CD14-positive monocyte (primary cell): ENCODE measurements at regions not wholly inside any gene's neighbourhood (a gene's known extent, or its start where the extent isn't known, plus 50 kb on each side); places are given as distances from the start of the nearest gene placed in this dataset.

Experiments used
- DNase-seq, 3 donors: peaks; one replicate each; pipeline ENCODE4 v3.0.0-alpha.2; 2011 to 2022
- H2AFZ ChIP-seq: 2 replicates; pipeline ENCODE4 v1.6.0; 2012; ENCODE audit warnings: mild to moderate bottlenecking, low read depth, low read length, inconsistent platforms; ENCODE audit not compliant: insufficient read depth, poor library complexity, severe bottlenecking
- H3K27ac ChIP-seq, 2 donors: 1 replicate in 1 of 2; 2 replicates in 1 of 2; pipeline ENCODE4 v1.5.1; 2012 to 2013; ENCODE audit warnings: low read length in 2 of 2, control low read depth in 1 of 2, inconsistent platforms in 1 of 2, low read depth in 1 of 2, mild to moderate bottlenecking in 1 of 2
- H3K27me3 ChIP-seq, 2 donors: one replicate each; pipeline versions ENCODE4 v1.6.0 to v1.6.1; 2011 to 2013; ENCODE audit warnings: low read length in 2 of 2; ENCODE audit not compliant: control insufficient read depth in 2 of 2, insufficient read depth in 2 of 2
- H3K36me3 ChIP-seq, 2 donors: replicated peaks in 1 of 2; 1 replicate in 1 of 2; 2 replicates in 1 of 2; pipeline versions ENCODE4 v1.5.1 to v1.6.1; 2012 to 2013; ENCODE audit warnings: low read length in 2 of 2, control low read depth in 1 of 2, inconsistent platforms in 1 of 2, mild to moderate bottlenecking in 1 of 2; ENCODE audit not compliant: insufficient read depth in 2 of 2, control insufficient read depth in 1 of 2
- H3K4me1 ChIP-seq, 2 donors: 1 replicate in 1 of 2; 2 replicates in 1 of 2; pipeline versions ENCODE4 v1.5.1 to v1.6.1; 2012 to 2013; ENCODE audit warnings: low read length in 2 of 2, control low read depth in 1 of 2, inconsistent platforms in 1 of 2, mild to moderate bottlenecking in 1 of 2, moderate library complexity in 1 of 2; ENCODE audit not compliant: insufficient read depth in 2 of 2, control insufficient read depth in 1 of 2
- H3K4me2 ChIP-seq: replicated peaks from 2 replicates; pipeline ENCODE3; 2012; ENCODE audit warnings: low read length, moderate library complexity, mild to moderate bottlenecking; ENCODE audit not compliant: poor library complexity, severe bottlenecking; ENCODE audit errors: extremely low read depth
- H3K4me3 ChIP-seq, 3 experiments: fragments of 200-600 bp in 1 of 3; sonication (generic) in 1 of 3; replicated peaks in 1 of 3; 1 replicate in 2 of 3; 2 replicates in 1 of 3; pipeline ENCODE4 v1.5.1; 2011 to 2013; ENCODE audit warnings: low read length in 3 of 3, mild to moderate bottlenecking in 3 of 3, control low read depth in 2 of 3, low read depth in 2 of 3, inconsistent platforms in 1 of 3, moderate library complexity in 1 of 3
- H3K79me2 ChIP-seq: 2 replicates; pipeline ENCODE4 v1.6.0; 2012; ENCODE audit warnings: mild to moderate bottlenecking, control low read depth, inconsistent platforms, low read length, moderate library complexity; ENCODE audit not compliant: insufficient read depth
- H3K9ac ChIP-seq: 2 replicates; pipeline ENCODE4 v1.6.0; 2017; ENCODE audit warnings: low read length, mild to moderate bottlenecking; ENCODE audit not compliant: insufficient read depth, poor library complexity, severe bottlenecking
- H3K9me3 ChIP-seq, 2 donors: replicated peaks in 1 of 2; 1 replicate in 1 of 2; 2 replicates in 1 of 2; pipeline versions ENCODE4 v1.5.1 to v1.6.1; 2012 to 2013; ENCODE audit warnings: low read length in 2 of 2, control low read depth in 1 of 2; ENCODE audit not compliant: control insufficient read depth in 1 of 2, insufficient read depth in 1 of 2
- H4K20me1 ChIP-seq: 2 replicates; pipeline ENCODE4 v1.6.0; 2012; ENCODE audit warnings: mild to moderate bottlenecking, low read length, control low read depth, moderate library complexity; ENCODE audit not compliant: insufficient read depth
- H3K27ac Mint-ChIP-seq, 7 donors: one replicate each; pipeline ENCODE4 v1.8.0; 2020; ENCODE audit warnings: mild to moderate bottlenecking in 7 of 7, mixed read lengths in 7 of 7, moderate library complexity in 6 of 7, inconsistent platforms in 2 of 7
- H3K27me3 Mint-ChIP-seq, 3 donors: one replicate each; pipeline ENCODE4 v1.8.0; 2021 to 2022; ENCODE audit warnings: low read depth in 3 of 3, mild to moderate bottlenecking in 3 of 3, mixed read lengths in 3 of 3, moderate library complexity in 3 of 3, inconsistent platforms in 1 of 3
- H3K36me3 Mint-ChIP-seq, 2 donors: one replicate each; pipeline ENCODE4 v1.8.0; 2020; ENCODE audit warnings: mixed read lengths in 2 of 2, inconsistent platforms in 1 of 2, mild to moderate bottlenecking in 1 of 2
- H3K4me1 Mint-ChIP-seq: one replicate; pipeline ENCODE4 v1.8.0; 2020; ENCODE audit warnings: mild to moderate bottlenecking, mixed read lengths
- H3K4me3 Mint-ChIP-seq, 2 donors: one replicate each; pipeline ENCODE4 v1.8.0; 2020; ENCODE audit warnings: mild to moderate bottlenecking in 2 of 2, mixed read lengths in 2 of 2, moderate library complexity in 1 of 2
- H3K9me3 Mint-ChIP-seq, 7 donors: one replicate each; pipeline ENCODE4 v1.8.0; 2020 to 2022; ENCODE audit warnings: mixed read lengths in 7 of 7, mild to moderate bottlenecking in 6 of 7, moderate library complexity in 6 of 7, inconsistent platforms in 2 of 7
- CTCF ChIP-seq: fragments of 200-600 bp; IDR thresholded peaks from one replicate; pipeline ENCODE4 v1.8.0; 2022; ENCODE audit warnings: antibody characterized with exemption, mild to moderate bottlenecking
- WGBS: methylation state at CpG from one replicate; pipeline ENCODE4 v1.1.5; 2013; ENCODE audit warnings: missing lambda C conversion rate; ENCODE audit not compliant: insufficient coverage; 5-methylcytosine and 5-hydroxymethylcytosine counted together
- intact Hi-C, 2 donors: fragments of 100-400 bp; cut with micrococcal nuclease; formaldehyde crosslinking; loops; one replicate each; pipeline versions ENCODE4 v1.15.0 to v1.15.1; 2023

DNA sequence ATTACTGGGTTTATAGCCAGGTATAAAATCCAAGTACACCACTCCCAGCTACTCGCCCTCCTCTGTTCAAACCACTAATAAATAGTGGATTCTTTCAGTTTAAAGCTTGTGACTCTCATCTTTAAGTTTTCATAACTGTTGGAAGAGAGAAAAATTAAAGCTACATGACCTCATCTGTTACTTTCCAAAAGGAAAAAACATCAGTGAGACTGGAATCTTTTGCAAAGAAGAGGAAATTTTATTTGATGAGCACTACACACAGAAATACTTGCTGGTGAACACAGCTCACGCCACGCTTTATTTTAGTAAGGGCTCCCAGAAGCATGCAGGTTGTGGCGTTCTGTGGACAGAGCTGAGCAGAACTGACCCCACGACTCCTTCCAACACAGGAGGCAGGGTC lies 527.0 kb upstream of the MGMT start:
- Mint-ChIP-seq H3K36me3 (no peaks in the 10 kb centered on the region), H3K27ac (no peak overlapping the region), H3K4me1 (no peaks in the 10 kb centered on the region), H3K9me3 (peaks cover 0 to 6% (median 2%) of the 10 kb centered on the region in 7 donors), H3K27me3 (peaks cover 3 to 14% (median 4%) of the 10 kb centered on the region in 3 donors), H3K4me3 (no peak overlapping the region)
- Histone ChIP-seq H3K4me2 (no peak overlapping the region), H3K4me3 (no peak overlapping the region), H3K27me3 (no peaks in the 10 kb centered on the region), H2AFZ (no peak overlapping the region), H4K20me1 (no peaks in the 10 kb centered on the region), H3K27ac (no peak overlapping the region), H3K36me3 (no peaks in the 10 kb centered on the region), H3K79me2 (no peaks in the 10 kb centered on the region), H3K9ac (no peak overlapping the region), H3K9me3 (no peaks in the 10 kb centered on the region), H3K4me1 (no peaks in the 10 kb centered on the region)
- no peak for DNase-seq
- intact Hi-C loops = no loop called here
- TF ChIP-seq CTCF = no peak
- 100% methylated on average over 1 of the region's 5 CpGs for WGBS

GRCh38 chr10:128943111-128943510 lies 523.9 kb upstream of the MGMT start:
- no peaks in the 10 kb centered on the region for H3K36me3 Mint-ChIP-seq

More at GRCh38 chr10:128943111-128943510, 523.9 kb upstream of the MGMT start:
- Mint-ChIP-seq H3K27me3 (peaks cover 0 to 14% (median 2%) of the 10 kb centered on the region in 3 donors), H3K27ac (no peak overlapping the region), H3K9me3 (peaks cover 3 to 13% (median 10%) of the 10 kb centered on the region in 7 donors), H3K4me3 (no peak overlapping the region), H3K4me1 (no peaks in the 10 kb centered on the region)
- H3K9ac ChIP-seq = no peak overlapping the region
- no peaks in the 10 kb centered on the region for H3K4me1 ChIP-seq
- DNase-seq = no peak
- peaks cover 0 to 5% of the 10 kb centered on the region in 2 donors for H3K9me3 ChIP-seq
- H3K36me3 ChIP-seq = no peaks in the 10 kb centered on the region
- no peaks in the 10 kb centered on the region for H4K20me1 ChIP-seq
- no peak for TF ChIP-seq CTCF
- H3K79me2 ChIP-seq = no peaks in the 10 kb centered on the region
- intact Hi-C loops = no loop called here
- no peak overlapping the region for H2AFZ ChIP-seq
- 92% methylated on average over 6 of the region's 6 CpGs for WGBS
- no peak overlapping the region for H3K4me2 ChIP-seq
- no peak overlapping the region for H3K27ac ChIP-seq
- no peaks in the 10 kb centered on the region for H3K27me3 ChIP-seq
- H3K4me3 ChIP-seq = no peak overlapping the region
